HL-60/S4 treated with phorbol 12-myristate 13-acetate at 8.2 ng/mL for 4 days and 3 days (cell line): ENCODE measurements at regions not wholly inside any gene's neighbourhood (a gene's known extent, or its start where the extent isn't known, plus 50 kb on each side); places are given as distances from the start of the nearest gene placed in this dataset.
"Not testable (repeated sequence)": the region's sequence is repeated elsewhere in the genome, so short reads cannot be mapped to it uniquely, and the experiment has no call there.

Experiments used
- in situ Hi-C: fragments of 300-500 bp; cut with MboI; formaldehyde crosslinking; loops from 2 replicates; pipeline ENCODE4 v1.15.0; 2022; ENCODE audit warnings: low sequenced_read_pairs

- in situ Hi-C loops, result no loop called here
These were observed 830.6 kb upstream of the SLITRK5 start for GRCh38 chr13:86840250-86841191.

- in situ Hi-C loops, result no loop called here
These were observed 829.9 kb upstream of the SLITRK5 start for GRCh38 chr13:86841264-86841663.

DNA sequence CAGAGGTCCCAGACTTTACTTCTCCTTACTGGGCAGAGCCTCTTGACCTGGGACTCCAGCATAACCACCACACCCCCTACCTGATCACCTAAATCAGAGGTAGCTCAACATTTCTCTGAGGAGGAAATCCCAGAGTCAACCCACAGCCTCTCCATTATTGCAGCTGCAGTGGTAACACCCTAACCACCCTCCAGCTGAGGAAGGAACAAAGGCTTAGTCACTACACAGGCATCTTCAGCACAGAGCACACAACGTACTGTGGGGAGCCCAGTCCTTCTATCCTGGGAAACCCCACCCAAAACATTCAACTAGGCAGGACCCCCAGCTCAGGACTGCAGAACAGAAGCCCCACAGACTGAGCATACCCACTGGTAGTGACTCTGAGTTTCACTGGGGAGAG, 824.7 kb upstream of the SLITRK5 start:
- in situ Hi-C loops, result no loop called here

GRCh38 chr13:86848716-86849115, 822.5 kb upstream of the SLITRK5 start:
- in situ Hi-C loops, result no loop called here

GRCh38 chr13:86856991-86857390, 814.2 kb upstream of the SLITRK5 start:
- in situ Hi-C loops, result no loop called here

GRCh38 chr13:86858216-86858615, 813.0 kb upstream of the SLITRK5 start:
- in situ Hi-C loops, result no loop called here

- in situ Hi-C loops, result no loop called here
These were observed 809.0 kb upstream of the SLITRK5 start for GRCh38 chr13:86862137-86862536.

DNA sequence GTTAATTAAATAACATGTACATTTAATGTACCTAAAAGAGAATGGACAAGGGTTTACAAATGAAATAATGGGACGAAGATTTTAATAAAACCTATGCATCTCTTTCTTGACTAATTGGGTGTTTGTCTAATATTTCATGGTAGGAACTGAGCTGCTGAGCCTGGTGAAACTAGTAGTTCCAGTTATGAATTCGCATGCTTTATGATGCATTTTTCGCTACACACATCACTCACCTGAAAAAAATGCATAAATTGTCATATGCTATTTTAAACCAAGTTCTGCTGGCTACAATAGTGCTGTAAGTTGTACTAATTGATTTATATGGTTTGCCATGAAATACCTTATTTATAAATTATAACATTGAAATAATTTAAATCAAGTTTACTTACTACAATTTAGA, 806.8 kb upstream of the SLITRK5 start:
- in situ Hi-C loops, result no loop called here

GRCh38 chr13:86870444-86870843, 800.7 kb upstream of the SLITRK5 start:
- in situ Hi-C loops, result loop anchor here (10.0 kb wide), 1 partner anchor 404 kb away; no protein-coding TSS in a partner anchor

GRCh38 chr13:86877441-86877840, 793.7 kb upstream of the SLITRK5 start:
- in situ Hi-C loops, result loop anchor here (10.0 kb wide), 1 partner anchor 397 kb away; no protein-coding TSS in a partner anchor

DNA sequence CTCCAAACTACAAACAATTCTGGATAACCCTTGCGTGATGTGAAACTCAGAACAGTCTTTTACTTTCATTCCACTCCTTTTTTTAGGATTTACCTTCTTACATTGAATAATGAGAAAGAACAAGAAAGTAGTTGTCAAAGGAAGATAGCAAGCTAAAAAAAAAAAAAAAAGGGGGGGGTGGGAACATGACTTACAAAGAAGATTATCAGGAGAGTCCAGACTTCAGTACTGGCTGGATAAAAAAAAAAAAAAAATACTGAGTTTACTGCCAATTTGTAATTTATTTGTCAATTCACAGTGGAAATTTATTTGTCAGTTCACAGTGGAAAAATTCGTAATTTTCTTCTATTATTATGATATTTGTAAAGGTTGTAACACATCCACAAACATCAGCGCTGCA, 792.4 kb upstream of the SLITRK5 start:
- in situ Hi-C loops, result loop anchor here (10.0 kb wide), 1 partner anchor 396 kb away; no protein-coding TSS in a partner anchor

GRCh38 chr13:86881390-86881789, 789.8 kb upstream of the SLITRK5 start:
- in situ Hi-C loops, result no loop called here

DNA sequence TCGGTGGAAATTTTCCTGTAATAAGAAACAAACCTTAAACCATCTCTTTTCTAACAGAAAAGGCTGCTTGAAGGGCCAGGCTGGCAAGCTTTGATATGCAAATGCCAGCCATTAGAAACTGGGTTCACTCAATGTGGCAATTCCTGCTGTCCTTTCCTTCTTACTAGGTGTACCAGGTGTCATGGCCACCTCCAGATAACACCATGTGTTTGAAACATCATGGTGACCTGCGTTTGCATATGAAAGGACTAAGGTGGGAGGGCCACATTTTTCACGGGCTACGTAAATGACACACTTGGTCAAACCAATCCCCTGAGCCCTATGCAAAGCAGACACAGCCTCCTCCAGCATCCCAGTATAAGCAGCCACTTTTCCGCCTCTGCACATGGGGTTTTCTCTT, 789.1 kb upstream of the SLITRK5 start:
- in situ Hi-C loops, result no loop called here

DNA sequence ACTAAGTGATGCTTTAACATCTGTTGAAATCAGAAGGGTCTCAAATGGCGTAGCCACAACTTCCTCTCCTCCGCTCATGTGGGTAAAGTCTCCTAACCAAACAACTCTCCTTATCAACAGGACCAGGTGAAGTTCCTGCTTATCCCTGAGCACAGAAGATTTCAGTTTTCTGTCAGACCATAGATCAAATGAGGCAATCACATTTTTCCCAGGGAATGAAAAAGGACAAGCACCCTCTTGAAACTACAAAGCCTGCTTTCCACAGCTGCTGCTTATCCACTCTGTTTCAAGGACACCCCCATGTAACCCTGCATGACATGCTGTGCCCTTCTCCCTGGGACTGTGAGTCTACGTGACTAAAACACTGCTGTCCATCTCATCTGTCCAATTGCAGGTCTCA, 788.3 kb upstream of the SLITRK5 start:
- in situ Hi-C loops, result no loop called here

DNA sequence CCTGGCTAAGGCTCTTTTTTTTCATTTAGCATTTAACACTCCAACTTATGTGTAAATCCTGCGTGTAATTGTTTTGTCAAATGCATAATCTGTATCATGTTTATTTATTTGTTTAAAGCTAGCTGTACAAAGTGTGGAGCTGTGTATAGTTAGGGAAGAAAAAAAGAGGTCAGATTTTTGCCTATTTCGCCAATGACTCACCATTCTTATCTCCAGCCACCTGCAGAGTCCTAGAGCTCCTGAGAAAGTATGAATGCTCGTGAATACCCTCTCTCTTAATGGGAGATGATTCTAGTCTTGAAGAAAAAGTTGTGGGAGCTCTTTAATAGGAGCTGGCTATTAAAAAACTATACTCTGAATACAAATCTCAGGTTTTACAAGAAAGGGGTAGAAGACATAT, 778.8 kb upstream of the SLITRK5 start:
- in situ Hi-C loops, result no loop called here

GRCh38 chr13:86900906-86901305, 770.3 kb upstream of the SLITRK5 start:
- in situ Hi-C loops, result no loop called here

DNA sequence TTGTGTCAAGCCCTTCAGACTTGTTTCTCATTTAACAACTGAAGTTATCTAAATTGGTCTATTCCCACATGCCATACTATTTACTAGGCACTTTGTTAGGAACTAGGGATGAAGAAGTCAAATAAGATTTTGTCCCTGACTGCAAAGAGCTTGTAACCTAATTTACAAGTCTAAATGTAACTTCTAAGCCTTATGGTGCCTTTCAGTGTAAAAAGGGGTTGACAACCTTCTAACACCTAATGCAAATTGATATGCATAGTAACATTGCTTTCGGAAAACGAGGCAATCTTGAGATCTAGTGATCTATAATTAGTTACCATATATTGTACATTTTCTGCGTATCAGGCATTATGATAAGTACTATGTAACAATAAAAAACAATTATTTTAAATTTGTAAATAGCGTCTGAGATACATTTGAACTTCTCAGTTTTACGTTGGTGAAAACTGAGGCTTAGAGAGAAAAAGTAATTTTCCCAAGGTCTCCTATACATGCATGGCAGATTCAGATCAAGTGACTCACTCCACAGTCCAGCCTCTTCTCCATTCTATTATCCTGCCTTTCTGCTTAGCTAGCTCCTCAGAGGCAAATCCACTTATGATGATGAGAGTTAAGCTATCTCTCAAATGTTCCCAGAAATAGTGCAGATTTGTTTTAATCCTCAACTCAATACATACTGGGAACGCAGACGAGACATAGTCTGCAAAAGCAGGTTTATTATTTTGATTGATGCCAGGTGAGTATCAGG, 764.9 kb upstream of the SLITRK5 start:
- in situ Hi-C loops, result no loop called here

- in situ Hi-C loops, result no loop called here
These were observed 764.0 kb upstream of the SLITRK5 start for GRCh38 chr13:86907156-86907555.

- in situ Hi-C loops, result no loop called here
These were observed 761.9 kb upstream of the SLITRK5 start for GRCh38 chr13:86909318-86909717.

DNA sequence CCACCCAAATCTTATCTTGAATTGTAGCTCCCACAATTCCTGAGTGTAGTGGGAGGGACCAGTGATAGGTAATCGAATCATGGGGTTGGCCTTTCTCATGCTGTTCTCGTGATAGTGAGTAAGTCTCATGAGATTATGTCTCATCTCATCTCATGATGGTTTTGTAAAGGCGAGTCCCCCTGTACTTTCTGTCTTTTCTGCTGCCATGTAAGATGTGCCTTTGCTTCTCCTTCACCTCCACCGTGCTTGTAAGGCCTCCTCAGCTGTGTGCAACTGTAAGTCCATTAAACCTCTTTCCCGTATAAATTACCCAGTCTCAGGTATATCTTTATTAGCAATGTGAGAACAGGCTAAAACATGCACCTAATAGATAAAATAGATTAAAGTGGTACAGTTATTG, 756.4 kb upstream of the SLITRK5 start:
- in situ Hi-C loops, result no loop called here

GRCh38 chr13:86917438-86917837, 753.7 kb upstream of the SLITRK5 start:
- in situ Hi-C loops, result not testable (repeated sequence)

DNA sequence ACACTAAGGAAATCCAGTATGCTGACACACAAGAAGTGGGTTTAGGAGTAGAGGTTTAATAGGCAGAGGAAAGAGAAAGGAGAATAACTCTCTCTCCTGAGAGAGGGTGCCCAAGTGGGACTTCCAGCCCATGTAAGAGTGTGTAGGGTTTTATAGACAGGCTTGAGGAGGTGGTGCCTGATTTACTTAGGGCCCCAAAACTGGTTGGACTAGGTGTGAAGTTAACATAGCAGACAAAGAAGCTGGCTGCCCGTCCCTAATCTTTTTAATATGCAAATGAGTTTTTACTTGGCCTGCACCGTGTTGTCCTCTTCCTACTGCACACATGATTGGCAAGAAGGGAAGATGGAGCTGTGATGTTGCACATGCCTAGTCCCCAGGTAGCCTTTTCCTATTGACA, 752.5 kb upstream of the SLITRK5 start:
- in situ Hi-C loops, result no loop called here
